Embryonic facial prominence (tissue), 1 donor: ENCODE measurements at regions not wholly inside any gene's neighbourhood (a gene's known extent, or its start where the extent isn't known, plus 50 kb on each side); places are given as distances from the start of the nearest gene placed in this dataset.
"Not testable (repeated sequence)": the region's sequence is repeated elsewhere in the genome, so short reads cannot be mapped to it uniquely, and the experiment has no call there.

Experiments
- DNase-seq: peaks from one replicate; pipeline ENCODE4 v3.0.0-alpha.2; 2016; ENCODE audit errors: extremely low spot score

DNA sequence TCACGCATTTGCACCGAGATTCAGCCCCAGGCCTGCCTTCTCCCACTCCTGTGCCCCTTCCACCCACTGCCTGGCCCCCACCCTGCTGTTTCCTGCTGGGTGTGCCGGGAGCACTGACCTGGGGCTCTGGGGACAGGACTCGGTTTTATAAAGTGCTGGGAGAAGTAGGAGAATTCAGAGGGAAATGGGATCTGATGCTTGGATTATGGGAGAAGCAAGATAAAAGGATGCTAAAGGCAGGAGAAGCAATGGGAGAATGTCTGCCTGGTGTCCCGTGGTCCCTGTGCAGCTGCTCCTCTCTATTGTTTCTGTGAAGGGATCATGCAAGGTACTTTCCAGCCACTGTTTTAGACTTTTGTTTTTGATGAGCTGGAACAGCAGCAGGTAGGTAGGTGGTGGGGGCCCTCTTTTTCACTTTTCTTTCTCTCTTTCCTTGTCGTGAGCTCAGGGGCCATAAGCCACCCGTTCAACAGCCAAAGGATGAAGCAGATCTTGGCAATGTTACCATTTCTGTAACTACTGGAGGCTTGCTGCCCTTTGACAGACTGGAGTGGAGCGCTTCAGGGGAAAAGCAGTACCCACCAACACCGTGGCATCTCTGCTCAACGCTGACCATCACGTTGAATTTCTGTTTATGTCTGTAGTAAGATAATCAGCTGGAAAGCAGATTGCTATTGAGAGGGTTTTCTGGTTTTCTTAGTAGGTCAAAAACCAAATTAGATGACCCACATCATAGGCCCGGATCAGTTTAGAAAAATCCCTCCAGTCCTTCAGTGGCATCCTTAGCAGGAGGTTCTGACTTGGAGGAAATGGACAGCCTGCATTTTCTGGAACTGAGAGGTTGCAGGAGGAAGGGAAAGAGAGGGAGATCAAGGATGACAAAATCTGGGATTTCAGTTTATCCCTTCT lies 63.8 kb upstream of the ENPP6 start:
- no peak for DNase-seq

DNA sequence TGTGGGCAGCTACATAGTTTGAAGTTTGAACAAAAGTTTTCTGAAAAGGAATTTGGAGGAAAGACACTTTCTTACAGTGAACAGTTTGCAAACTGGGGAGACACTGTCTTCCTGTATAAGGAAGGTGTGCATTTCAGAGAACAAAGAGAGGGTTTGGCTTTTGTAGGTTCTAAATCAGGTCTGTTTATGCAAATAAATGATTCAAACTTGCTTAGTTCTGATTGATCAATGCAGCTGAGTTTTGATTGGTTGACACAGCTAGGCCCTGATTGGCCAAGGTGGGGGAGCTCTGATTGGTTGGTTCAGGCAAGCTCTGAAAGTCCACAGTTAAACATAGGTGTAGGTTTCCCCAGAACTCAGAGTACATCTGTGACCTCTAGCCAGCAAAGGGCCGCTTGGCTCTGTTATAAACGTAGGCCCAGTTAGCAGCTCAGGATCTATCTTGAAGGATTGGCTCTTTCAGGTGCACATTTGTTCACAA lies 63.0 kb upstream of the ENPP6 start:
- no peak for DNase-seq

DNA sequence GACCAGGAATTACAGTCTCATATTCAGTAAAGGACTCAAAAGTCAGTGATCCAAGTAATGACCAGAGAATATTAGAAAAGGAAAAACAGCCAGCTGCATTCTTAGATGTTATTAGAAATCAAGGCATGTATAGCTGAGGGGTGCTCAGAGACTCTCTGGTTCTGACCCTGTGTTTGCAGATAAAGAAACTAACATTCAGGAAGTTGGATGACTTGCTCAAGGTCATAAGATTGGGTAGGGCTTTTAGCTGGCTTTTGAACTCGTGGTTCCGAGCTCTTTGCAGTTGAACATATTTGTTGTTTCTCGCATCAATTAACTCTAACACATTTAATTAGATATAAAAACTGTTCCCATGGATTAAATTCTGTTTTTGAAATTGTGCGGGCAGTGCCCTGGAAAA lies 62.5 kb upstream of the ENPP6 start:
- DNase-seq = no peak

DNA sequence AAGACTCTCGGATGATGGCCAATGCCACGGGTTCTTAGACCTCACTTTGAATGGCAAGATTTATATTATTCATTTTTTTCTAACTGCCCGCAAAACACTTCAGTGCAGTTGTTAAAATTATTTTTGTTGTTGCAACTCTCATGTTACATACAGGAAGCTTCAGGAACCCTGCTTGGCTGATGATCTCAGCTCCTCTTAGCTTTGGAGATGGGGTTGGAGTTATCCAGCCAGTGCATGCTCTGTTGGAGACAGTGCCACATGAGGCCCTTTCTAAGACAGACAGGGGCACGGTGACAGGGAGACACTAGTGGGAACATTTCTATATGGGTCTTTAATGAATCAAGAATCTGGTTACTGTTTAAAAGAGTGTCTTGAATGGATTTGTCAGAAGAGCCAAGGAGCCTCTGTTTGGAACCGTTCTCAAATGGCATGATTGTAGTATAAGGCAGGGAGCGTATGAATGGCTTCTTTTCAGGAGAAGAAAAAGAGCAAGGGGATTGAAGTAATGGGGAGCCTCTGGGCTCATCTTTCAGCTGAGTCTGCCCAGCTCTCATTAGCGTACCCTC lies 61.9 kb upstream of the ENPP6 start:
- no peak for DNase-seq

DNA sequence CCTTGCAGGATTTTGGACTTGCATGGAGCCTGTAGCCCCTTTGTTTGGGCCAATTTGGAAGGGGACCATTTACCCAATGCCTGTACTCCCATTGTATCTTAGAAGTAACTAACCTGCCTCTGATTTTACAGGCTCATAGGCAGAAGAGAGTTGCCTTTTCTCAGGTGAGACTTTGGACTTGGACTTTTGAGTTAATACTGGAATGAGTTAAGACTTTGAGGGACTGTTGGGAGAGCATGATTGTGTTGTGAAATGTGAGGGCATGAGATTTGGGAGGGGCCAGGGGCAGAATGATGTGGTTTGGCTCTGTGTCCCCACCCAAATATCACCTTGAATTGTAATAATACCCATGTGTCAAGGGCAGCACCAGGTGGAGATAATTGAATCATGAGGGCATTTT lies 60.1 kb upstream of the ENPP6 start:
- DNase-seq = not testable (repeated sequence)

DNA sequence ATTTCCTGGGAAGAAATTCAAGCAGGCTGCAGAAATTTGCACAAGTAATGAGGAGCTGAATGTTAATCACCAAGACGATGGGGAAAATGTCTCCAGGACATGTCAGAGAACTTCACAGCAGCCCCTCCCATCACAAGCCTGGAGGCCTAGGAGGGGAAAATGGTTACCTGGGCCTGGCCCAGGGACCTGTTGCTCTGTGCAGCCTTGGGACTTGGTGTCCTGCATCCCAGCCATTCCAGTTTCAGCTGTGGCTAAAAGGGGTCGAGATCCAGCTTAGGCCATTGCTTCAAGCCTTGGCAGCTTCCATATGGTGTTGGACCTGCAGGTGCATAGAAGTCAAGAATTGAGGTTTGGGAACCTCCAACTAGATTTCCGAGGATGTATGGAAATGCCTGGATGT lies 59.3 kb upstream of the ENPP6 start:
- not testable (repeated sequence) for DNase-seq

DNA sequence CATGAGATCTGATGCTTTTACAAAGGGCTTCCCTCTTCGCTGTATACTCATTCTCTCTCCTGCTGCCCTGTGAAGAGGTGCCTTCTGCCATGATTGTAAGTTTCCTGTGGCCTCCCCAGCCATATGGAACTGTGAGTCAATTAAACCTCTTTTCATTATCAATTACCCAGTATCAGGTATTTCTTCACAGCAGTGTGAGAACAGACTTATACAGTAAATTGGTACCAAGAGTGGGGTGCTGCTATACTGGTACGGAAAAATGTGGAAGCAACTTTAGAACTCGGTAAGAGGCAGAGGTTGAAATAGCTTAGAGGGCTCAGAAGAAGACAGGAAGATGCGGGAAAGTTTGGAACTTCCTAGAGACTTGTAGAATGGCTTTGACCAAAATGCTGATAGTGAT lies 58.7 kb upstream of the ENPP6 start:
- DNase-seq = not testable (repeated sequence)

DNA sequence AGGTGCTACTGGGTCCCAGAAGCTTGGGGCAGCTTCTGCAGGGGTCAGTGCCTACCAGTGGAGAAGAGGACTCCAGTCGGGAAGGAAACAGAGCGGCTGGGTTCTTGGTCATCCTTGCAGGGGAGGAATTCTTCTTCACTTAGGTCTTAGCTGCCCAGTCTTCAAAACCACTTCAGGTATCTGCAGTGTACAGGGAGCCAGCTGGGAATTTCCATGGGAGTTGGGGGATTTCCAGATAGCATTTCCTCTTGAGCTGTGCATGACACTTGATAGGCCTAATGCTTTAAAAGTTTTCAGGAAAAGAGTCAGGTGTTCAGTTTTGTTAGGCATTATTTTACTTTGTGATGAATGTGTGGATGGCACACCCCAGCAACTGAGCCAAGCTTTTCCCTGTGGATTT lies 58.1 kb upstream of the ENPP6 start:
- DNase-seq = no peak

DNA sequence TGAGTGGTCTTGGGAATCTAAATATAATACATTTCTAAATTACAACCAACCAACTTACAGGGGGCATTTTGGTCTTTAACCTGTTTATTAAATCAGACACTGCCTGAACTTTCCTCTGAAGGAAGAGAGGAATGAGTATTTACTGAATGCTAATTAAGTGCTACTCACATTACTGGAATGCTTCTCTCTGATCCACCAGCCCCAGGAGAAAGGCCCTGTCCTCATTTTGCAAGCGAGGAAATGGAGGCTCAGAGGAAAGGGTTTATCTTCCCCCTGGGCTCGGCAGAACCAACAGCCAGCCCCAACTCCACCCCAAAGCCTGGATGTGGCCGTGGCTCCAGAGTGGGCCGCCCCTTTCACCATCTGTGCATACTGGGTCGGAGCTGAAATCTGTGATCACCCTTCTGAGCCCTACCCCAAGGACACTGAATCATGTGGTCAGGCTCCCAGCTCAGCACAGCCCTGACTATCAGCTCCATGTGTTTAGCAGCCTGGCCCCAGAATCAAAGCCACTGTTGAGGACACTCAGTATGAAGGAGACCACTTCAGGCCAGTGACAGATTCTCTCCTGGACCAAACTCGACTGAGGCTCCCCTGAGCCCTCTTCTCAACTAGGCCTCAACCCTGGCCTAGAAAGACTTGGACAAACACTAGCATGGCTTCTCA lies 56.7 kb upstream of the ENPP6 start:
- DNase-seq = no peak

DNA sequence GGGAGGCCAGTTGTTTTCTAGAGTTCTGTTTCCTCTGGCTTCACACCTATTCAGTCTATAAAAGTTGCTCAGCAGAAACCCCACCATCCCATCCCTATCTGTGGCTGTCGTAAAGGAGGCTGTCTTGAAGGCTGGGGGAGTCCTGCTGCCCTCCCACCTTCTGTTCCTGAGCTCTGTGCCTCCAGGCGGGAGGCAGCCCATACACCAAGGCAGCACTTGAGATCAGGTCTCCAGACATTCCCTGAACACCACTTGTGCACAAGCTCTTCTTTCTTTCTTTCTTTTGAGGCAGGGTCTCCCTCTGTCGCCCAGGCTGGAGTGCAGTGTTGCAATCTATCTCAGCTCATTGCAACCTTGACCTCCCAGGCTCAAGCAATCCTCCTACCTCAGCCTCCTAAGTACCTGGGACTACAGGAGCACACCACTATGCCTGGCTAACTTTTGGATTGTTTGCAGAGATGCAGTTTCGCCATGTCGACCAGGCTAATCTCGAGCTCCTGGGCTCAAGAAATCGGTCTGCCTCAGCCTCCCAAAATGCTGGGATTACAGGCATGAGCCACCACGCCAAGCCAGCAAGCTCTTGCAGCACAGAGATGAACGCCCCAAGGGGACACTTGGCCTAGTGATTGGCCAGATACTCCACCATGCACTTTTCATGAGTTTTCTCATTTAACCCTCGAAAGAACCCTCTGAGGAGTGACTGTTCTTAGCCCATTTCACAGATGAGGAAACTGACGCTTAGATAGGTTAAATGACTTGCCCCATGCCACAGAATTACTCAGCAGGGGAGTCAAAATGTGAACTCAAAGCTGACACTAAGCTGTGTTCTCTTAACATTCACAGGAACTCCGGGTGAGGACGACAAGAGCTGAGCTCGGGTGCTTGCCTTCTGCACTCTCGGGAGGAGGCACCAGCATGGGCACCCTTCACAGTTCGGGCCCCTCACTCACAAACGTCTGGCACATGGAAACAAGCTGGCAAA lies 55.8 kb upstream of the ENPP6 start:
- no peak for DNase-seq

DNA sequence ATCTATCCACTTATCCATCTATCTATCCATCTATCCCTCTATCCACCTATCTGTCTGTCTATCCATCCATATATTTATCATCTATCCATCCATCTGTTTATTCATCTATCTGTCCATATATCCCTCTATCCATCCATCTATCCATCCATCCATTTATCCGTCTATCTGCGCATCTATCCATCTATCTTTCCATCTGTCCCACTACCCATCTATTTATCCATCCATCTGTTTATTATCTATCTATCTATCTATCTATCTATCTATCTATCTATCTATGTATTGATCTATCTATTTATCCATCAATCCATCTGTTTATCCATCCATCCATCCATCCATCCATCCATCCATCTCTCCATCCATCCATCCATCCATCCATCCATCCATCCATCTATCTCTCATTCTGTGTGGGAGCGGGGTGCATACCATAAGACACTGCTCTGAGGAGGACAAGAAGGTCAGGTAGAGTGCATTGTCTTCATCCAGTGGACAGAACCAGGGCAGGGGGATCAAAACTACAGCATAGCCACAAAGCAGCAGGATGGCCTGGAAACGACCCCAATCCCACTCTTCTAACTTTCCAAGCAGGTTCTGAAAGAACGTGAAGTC lies 53.2 kb upstream of the ENPP6 start:
- no peak for DNase-seq

DNA sequence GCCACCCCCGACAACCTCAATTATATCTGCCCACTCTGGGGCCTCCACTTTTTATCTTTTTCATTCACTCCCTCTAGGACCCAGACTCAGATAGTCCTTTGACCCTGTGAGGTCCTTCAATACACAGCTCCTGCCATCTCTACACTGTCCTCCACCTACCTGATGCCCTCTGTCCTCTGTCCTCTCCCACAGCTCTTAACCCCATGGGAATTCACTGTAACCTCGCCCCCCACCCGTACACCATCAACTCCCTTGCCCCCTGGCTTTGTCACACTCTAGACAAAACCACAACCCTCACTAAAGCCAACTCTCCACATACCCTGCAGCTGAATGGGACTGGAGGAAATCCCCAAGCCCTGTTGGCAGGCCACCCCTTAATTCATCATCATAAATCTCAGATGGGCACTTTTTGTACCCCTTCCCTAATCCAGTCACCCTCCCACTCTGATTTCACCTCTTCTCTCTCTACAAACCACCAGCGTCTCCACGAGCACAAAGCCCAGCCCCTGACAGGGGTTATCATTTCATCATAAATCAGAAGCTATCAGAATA lies 52.3 kb upstream of the ENPP6 start:
- DNase-seq = no peak

DNA sequence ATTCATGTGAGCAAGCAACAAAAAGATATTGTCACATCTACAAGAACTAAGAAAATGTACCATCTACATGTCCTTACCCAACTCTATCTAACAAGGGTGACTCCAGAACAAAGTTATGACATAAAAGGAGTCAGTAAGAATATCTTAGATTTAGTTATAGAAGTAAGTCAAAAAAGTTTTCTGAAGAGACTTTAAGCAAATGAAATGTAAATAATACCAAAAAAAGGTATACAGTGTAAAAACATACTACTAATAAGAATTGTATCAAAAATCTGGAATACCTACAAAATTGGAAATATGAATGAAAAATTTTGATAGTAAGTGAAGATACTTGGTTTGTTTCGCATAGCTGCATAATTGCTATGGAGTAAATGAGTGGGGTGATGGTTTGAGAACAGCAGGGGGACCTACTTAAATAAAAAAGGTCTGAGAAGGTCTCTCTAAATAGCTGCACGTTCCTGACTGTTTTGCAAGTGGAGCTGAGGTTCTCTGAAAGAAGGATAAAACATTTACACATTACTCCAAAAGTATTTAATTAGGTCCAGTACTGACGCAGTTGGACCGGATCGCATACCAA lies 51.0 kb upstream of the ENPP6 start:
- no peak for DNase-seq

DNA sequence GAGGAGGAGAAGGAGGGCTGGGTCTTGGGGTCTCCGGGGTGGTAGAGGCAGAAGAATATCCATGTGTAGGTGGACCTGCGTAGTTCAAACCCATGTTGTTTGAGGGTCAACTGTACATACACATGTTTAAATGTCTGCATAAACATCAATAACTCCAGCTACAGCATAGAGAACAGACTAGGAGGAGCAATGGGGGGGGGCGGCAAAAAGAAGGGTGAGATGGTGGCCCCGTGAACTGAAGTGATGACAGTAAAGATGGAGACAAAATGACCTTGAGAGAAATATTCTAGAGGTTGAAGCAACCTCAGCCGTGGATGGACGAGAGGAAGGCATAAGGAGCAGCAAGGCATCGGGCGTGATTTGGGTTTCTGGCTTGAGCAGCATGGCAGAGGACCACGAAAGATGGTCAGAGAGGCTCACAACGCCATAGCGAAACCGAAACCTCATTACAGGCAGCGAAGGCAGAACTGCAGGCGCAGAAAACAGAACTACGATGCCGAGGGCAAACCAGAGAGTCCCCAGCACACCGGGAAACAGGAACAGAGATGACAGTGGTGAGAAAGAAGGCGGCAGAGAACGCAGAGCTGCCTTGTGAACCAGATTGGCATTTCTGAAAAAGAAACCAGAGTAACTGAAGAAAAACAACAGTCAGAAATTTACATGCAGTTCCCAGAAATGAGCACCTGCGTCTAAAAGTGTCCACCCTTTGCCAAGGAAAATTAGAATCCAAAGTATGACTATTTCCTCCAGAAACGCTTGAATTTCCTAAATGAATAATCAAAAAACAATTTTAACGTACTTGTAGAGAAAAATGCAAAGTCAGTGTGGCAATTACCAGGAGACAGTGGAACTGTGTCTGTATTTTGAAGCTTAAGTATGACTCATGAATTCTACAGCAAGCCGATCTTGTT lies 50.3 kb upstream of the ENPP6 start:
- no peak for DNase-seq
